NK-92 treated with Interleukin-12 subunit alpha and Interleukin-12 subunit beta, amount 100 ng/mL, for 24 hours (cell line): ENCODE measurements at regions not wholly inside any gene's neighbourhood (a gene's known extent, or its start where the extent isn't known, plus 50 kb on each side); places are given as distances from the start of the nearest gene placed in this dataset.
A peak's percentile ranks its signal among the peaks of the same experiment; 100 is the strongest.

Experiments
- DNase-seq: peaks from one replicate; lab custom pipeline; 2025; lab: John Stamatoyannopoulos, UW

GRCh38 chr7:42987648-42988214 is 55.6 kb downstream of the MRPL32 start:
- DNase-seq = no peak

DNA sequence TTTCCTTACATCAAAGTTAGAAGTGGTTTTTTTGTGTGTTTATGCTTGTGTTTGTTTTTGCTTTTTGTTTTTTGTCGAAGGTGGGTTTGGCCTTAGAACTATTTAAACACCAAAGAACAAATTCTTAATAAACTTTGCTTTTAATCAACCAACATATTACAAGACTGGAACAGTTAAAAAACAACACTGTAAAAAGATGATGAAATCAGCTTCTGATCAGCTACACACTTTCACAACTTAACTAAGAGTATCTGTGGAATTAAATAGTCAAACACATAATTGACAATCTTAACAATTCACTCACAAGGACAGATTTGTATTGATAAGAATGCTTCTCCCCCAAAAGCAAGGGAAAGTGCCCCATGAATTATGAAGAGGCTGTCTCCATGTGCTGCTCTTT is 58.8 kb downstream of the MRPL32 start:
- DNase-seq = no peak

- DNase-seq = no peak
These were observed 59.9 kb downstream of the MRPL32 start for GRCh38 chr7:42991913-42992591.

DNA sequence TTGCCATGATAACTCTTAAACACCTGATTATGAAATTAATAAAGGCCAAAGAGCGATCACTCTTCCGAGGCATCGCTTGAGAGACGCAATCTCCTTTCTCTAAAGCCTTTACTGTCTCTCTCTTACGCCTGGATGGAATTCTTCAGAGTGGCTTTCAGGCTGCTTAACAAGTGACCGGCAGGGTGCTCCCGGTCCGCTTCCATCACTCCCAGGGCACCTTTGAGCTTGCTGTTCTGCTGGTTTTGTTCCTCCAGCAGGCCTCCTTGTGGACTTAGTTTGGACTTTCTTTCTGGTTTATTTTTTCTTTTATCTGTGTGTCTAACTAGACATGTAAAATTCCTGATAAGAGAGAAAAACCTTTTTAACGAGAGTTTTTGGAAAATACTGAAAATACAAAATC is 60.9 kb downstream of the MRPL32 start:
- DNase-seq = no peak

DNA sequence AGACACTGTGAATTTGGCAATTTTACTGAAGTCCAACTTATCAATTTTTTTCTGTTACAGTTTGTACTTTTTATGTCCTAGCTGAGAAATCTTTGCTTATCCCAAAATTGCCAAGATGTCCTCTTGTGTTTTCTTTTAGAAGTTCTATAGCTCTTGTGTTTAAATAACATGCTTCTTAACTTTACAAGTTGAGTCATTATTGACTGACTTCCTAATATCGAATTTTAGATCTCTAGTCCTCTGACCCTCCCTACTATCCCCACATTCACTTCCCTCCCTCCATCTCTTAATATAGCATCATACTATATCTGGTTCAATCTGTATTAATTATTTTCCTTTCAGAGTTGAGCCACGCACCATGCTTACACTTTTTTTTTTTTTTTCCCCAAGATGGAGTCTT is 61.9 kb downstream of the MRPL32 start:
- DNase-seq = no peak

DNA sequence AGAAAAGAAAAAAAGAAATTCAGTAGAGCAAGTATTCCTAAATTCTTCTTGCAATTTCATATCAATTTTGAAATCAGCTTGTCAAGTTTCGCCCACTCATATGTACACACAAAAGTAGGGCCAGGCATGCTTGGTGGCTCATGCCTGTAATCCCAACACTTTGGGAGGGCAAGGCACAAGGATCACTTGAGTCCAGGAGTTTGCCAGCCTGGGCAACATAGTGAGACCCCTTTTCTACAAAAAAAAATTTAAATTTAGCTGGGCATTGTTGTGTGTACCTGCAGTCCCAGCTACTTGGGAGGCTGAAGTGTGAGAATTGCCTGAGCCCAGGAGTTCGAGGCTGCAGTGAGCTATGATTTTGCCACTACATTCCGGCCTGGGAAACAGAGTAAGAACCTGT is 65.4 kb downstream of the MRPL32 start:
- DNase-seq = no peak

- peak; percentile 2 for DNase-seq
These were observed 71.9 kb downstream of the MRPL32 start for GRCh38 chr7:43004082-43004481.

- DNase-seq = no peak
These were observed 73.8 kb downstream of the MRPL32 start for GRCh38 chr7:43006008-43006407.

DNA sequence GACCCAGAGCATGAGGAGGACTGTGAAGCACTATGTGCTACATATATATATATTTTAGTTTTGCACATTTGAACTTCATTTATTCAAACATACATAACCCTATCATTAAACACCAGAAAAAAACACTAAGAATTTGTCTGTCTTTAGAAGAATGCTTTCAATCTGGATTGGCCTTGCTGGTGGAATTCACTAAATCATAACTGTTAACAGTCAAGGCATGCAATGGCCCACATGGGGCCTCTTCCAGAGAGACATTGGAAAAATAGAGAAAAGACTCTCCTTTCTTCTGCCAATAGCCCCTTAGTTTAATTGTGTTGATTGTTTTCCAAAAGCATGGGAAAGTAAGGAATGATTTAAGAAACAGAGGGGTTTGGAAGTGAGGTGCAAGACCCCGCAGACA is 77.9 kb downstream of the MRPL32 start:
- no peak for DNase-seq

DNA sequence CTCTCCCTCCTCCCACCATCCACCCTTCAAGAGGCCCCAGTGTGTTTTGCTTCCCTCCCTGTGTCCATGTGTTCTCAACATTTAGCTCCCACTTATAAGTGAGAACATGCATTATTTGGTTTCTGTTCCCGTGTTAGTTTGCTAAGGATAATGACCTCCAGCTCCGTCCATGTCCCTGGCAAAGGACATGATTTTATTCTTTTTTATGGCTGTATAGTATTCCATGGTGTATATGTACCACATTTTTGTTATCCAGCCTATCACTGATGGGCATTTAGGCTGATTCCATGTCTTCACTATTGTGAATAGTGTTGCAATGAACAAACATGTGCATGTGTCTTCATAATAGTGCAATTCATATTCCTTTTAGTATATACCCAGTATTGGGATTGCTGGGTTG is 79.7 kb downstream of the MRPL32 start:
- no peak for DNase-seq

DNA sequence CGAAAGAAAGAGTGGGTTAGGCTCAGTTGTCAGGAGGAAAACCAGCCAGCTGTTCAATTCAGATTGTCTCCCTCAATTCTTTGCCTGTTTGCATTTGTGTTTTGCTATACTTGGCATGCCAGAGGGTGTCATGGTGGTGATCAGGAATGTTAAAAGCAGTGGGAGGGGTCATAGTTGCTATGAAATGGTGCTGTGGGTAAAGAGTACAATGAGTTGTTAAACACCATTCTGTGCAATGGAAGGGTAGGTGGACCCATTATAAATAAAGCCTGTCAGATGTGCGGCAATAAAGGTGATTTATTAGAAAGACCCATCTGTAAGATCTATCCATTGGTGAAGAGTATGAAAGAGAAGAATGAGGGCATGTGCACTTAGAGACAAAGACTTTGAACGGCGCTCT is 82.2 kb downstream of the MRPL32 start:
- no peak for DNase-seq

DNA sequence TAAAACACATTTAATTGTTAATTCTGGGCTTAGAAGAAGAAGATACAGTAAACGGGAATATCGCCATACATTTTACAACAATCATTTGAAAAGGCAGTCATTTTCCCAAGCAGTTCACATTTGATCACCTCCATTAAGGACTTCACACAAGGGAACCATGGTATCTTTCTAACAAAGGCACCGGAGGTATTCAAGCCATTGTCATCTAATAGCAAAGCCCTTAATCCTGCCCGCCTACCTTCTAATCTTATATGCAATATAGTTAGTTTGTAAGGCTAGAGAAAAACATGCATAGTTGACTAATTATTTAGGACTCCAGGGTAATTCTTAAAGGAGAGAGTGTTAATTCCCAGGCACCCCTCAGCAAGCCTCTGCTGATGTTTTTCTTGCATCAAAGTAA is 83.1 kb downstream of the MRPL32 start:
- DNase-seq = no peak

DNA sequence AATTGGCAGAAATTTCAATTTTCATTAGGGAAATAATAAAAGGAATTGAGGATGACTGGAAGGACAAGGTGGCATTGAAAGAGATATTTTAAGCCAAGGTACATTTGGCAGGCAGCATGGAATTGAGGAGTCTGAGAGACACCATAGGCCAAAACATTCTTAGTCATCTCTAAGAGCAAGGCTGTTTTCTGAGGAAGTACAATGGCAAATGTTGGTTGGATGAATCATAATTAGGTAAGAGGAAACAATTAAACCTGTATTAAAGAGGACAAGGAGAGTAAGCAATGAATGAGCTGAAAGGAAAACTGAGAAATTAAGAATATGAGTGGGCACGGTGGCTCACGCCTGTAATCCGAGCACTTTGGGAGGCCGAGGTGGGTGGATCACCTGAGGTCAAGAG is 86.3 kb downstream of the MRPL32 start:
- DNase-seq = no peak

DNA sequence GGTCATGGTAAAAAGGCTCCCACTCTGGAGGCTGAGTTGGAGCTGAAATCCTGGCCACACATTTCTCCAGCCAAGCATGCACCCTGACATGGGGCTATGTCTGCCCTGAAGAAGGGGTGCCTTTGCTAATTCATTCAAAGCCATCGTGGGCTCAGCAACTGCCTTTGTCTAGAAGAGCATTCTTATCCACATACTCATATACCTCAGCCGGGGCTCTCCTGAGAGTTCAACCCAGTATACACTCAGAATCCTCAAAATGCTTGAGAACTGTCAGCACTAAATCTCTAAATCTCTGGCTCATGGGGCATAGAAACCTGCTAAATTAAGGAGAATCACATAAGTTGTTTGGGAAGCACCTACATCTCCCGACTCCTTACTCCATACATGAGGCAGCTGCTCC is 89.3 kb downstream of the MRPL32 start:
- no peak for DNase-seq

DNA sequence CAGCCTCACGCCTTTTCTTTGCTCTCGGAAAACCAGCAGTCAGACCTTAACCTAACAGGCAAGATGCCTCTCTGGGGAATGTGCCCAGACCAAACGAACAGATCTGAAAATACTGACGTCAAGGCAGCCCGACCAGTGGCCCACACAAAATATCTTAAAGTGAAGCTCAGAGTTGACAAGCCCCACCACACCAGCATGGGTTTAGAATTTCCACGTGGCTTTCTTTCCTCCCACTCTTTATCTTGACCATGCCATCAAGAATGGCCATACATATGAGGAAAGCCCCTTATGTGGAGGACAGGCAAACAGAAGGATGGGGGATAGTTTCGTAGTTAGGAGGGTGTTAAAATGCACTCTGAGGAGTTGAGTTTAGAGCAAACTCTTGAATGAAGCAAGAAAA is 89.8 kb downstream of the MRPL32 start:
- DNase-seq = no peak

DNA sequence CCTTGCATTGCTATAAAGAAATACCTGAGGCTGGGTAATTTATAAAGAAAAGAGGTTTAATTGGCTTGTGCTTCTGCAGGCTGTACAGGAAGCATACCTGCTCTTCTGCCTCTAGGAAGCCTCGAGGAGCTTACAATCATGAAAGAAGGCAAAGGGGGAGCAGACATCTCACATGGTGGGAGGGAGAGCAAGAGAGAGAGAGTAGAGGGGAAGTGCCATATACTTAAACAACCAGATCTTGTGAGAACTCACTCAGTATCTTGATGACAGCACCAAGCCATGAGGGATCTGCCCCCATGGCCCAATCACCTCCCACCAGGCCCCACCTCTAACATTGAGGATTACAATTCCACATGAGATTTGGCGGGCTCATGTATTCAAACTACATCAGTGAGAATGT is 79.1 kb upstream of the HECW1 start:
- DNase-seq = no peak

- no peak for DNase-seq
These were observed 77.9 kb upstream of the HECW1 start for GRCh38 chr7:43034535-43035002.

DNA sequence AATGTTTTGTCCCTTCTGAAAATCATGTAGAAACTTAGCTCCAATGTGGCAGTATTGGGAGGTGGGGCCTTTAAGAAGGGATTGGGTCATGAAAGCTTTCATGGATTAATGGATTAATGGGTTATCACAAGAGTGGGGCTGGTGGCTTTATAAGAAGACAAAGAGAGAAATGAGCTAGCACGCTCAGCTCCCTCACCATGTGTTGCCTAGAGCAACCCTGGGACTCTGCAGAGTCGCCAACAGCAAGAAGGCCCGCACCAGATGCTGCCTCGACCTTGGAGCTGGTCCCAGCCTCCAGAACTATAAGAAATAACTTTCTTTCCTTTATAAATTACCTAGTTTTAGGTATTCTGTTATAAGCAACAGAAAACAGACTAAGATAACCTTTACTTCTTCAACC is 74.9 kb upstream of the HECW1 start:
- DNase-seq = no peak

GRCh38 chr7:43038254-43038653 is 74.2 kb upstream of the HECW1 start:
- DNase-seq = no peak

DNA sequence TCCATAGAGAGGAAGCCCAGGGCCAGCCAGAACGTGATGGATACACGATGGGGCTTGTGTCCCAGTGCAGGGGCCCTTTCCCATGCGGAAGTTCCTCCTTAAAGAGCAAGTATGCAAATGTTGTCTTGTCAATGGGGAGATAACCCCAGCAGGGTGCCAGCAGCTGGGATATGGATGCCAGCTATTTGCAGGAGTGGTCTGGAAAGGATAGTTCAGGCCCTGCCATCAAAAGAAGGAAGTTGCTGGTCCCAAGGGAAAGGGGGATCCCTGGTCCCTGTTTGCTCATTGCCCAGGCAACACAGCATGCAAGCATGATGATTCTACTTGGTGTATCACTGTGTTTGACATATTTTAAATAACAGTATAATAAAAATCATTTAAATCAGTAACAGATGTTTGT is 73.1 kb upstream of the HECW1 start:
- no peak for DNase-seq

DNA sequence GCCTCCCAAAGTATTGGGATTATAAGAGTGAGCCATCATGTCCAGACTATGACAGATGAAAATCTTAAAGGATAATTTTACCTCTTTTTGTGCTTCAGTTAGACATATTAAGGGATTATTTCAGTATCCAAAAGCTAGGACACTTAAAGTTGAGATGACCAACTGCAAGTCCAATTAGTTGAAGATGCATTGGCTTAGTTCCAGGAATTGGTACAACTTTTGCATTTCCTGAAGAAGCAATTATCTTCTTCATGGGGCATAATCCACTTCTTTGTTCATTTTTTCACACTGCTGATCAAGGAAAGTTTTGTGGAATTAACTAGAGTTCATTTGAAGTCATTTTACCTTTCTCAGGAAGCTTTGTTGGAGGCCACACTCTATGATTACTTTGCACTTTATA is 72.0 kb upstream of the HECW1 start:
- no peak for DNase-seq

GRCh38 chr7:43041105-43041504 is 71.3 kb upstream of the HECW1 start:
- DNase-seq = no peak

DNA sequence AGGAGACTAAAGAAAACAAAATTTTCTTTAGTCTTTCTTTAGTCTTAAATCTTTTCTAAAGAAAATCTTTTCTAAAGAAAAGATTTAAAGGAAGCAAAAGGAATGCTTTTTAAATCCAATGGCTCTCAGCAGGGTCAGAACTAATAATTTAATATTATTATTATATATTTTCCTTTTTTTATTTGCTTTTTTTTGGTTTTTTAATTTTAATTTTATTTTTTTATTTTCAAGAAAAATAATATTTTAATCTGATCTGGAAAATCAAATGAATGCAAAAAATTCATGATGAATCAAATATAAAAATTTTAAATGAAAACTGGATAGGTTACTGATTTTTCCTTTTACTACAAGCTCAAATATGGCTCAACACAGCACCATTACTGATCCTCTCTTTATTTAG is 70.7 kb upstream of the HECW1 start:
- DNase-seq = no peak

GRCh38 chr7:43042302-43042701 is 70.1 kb upstream of the HECW1 start:
- DNase-seq = no peak
